ENCODE measurements at regions not wholly inside any gene's neighbourhood (a gene's known extent, or its start where the extent isn't known, plus 50 kb on each side); places are given as distances from the start of the nearest gene placed in this dataset.

DNA sequence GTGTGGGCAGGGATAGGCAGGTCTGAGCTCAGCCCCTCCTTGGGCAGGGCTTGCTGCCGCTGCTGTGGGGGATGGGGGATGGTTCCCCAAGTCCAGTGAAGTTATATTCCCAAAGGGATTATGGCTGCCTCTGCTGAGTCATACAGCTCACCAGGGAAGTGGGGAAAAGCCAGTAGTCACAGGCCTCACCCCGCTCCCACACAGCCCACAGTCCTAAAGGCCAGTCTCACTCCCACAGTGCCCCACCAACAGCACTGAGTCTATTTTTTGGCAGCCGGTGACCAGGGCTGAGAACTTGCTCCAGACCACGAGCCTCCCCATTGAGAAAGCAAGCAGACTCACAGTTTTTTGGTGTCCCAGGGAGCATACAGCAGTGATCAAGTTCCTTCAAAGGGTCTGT lies 173.3 kb downstream of the OSR1 start:
- H3K4me1 ChIP-seq (ENCODE audit: control insufficient read depth in 1 of 2, insufficient read depth in 2 of 2, low read length in 2 of 2), result no peaks in the 10 kb centered on the region
- no peaks in the 10 kb centered on the region for H3K4me1 Mint-ChIP-seq
- no peaks in the 10 kb centered on the region for H3K79me2 ChIP-seq (ENCODE audit: insufficient read depth, low read length)
- WGBS (ENCODE audit: insufficient coverage), result 98% methylated on average over 4 of the region's 4 CpGs
- no peaks in the 10 kb centered on the region for H3K27me3 ChIP-seq (ENCODE audit: control insufficient read depth in 2 of 2, insufficient read depth in 2 of 2, low read length in 2 of 2)
- H3K27me3 Mint-ChIP-seq (ENCODE audit: low read depth in 3 of 3), result no peaks in the 10 kb centered on the region
- no peak overlapping the region for H2AFZ ChIP-seq (ENCODE audit: insufficient read depth, low read depth, low read length, poor library complexity, severe bottlenecking)
- H3K36me3 ChIP-seq (replicated peaks in 1 of 2; ENCODE audit: control insufficient read depth in 1 of 2, insufficient read depth in 2 of 2, low read length in 2 of 2), result no peaks in the 10 kb centered on the region
- TF ChIP-seq, protein P1, sequence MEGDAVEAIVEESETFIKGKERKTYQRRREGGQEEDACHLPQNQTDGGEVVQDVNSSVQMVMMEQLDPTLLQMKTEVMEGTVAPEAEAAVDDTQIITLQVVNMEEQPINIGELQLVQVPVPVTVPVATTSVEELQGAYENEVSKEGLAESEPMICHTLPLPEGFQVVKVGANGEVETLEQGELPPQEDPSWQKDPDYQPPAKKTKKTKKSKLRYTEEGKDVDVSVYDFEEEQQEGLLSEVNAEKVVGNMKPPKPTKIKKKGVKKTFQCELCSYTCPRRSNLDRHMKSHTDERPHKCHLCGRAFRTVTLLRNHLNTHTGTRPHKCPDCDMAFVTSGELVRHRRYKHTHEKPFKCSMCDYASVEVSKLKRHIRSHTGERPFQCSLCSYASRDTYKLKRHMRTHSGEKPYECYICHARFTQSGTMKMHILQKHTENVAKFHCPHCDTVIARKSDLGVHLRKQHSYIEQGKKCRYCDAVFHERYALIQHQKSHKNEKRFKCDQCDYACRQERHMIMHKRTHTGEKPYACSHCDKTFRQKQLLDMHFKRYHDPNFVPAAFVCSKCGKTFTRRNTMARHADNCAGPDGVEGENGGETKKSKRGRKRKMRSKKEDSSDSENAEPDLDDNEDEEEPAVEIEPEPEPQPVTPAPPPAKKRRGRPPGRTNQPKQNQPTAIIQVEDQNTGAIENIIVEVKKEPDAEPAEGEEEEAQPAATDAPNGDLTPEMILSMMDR (IDR thresholded peaks at IDR 0.05), result no peak
- no peak overlapping the region for H3K4me2 ChIP-seq (replicated peaks; ENCODE audit: extremely low read depth, low read length, poor library complexity, severe bottlenecking)
- no peak overlapping the region for H3K27ac ChIP-seq (ENCODE audit: low read depth in 1 of 2, low read length in 2 of 2)
- H3K36me3 Mint-ChIP-seq, result no peaks in the 10 kb centered on the region
- no peak overlapping the region for H3K4me3 ChIP-seq (replicated peaks in 1 of 3; ENCODE audit: low read depth in 2 of 3, low read length in 3 of 3)
- no peaks in the 10 kb centered on the region for H4K20me1 ChIP-seq (ENCODE audit: insufficient read depth, low read length)
- no peak overlapping the region for H3K9ac ChIP-seq (ENCODE audit: insufficient read depth, low read length, poor library complexity, severe bottlenecking)
- H3K4me3 Mint-ChIP-seq, result no peak overlapping the region
- DNase-seq, result no peak
- intact Hi-C loops (cut with micrococcal nuclease), result no loop called here
- no peak overlapping the region for H3K27ac Mint-ChIP-seq
- peaks cover 8 to 14% of the 10 kb centered on the region in 2 donors for H3K9me3 ChIP-seq (replicated peaks in 1 of 2; ENCODE audit: control insufficient read depth in 1 of 2, insufficient read depth in 1 of 2, low read length in 2 of 2)
- peaks cover 7 to 13% (median 10%) of the 10 kb centered on the region in 7 donors for H3K9me3 Mint-ChIP-seq

DNA sequence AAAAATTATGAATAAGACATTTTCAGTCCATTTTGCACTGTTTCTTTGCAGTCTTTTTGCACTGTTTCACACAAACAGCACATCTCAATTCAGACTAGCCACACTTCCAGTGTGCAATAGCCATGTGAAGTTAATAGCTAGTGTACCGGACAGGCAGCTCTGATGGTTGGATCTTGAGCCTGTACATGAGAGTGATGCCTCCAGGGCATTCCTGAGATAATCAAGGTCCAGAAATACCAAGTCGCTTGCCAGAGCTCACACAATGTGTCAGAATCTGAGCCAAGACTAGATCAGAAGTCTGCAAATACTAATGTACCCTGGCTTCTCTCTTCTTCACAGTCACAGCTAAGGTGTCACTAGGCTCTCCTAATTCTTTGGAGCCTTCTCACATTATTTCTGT lies 180.2 kb downstream of the OSR1 start:
- intact Hi-C loops (cut with micrococcal nuclease), result no loop called here

More for the DNA sequence above, 180.2 kb downstream of the OSR1 start:
- Mint-ChIP-seq H3K9me3 (peaks cover 0 to 7% (median 4%) of the 10 kb centered on the region in 7 donors), H3K4me3 (no peak overlapping the region), H3K27me3 (ENCODE audit: low read depth in 3 of 3) (no peaks in the 10 kb centered on the region), H3K4me1 (no peaks in the 10 kb centered on the region), H3K27ac (no peak overlapping the region), H3K36me3 (no peaks in the 10 kb centered on the region)
- H3K9ac ChIP-seq (ENCODE audit: insufficient read depth, low read length, poor library complexity, severe bottlenecking), result no peak overlapping the region
- TF ChIP-seq, protein P1 (IDR thresholded peaks at IDR 0.05), result no peak
- no peaks in the 10 kb centered on the region for H3K79me2 ChIP-seq (ENCODE audit: insufficient read depth, low read length)
- no peak overlapping the region for H3K4me2 ChIP-seq (replicated peaks; ENCODE audit: extremely low read depth, low read length, poor library complexity, severe bottlenecking)
- no peaks in the 10 kb centered on the region for H3K36me3 ChIP-seq (replicated peaks in 1 of 2; ENCODE audit: control insufficient read depth in 1 of 2, insufficient read depth in 2 of 2, low read length in 2 of 2)
- no peak overlapping the region for H3K4me3 ChIP-seq (replicated peaks in 1 of 3; ENCODE audit: low read depth in 2 of 3, low read length in 3 of 3)
- WGBS (ENCODE audit: insufficient coverage), result 83% methylated on average over 2 of the region's 2 CpGs
- no peak overlapping the region for H3K27ac ChIP-seq (ENCODE audit: low read depth in 1 of 2, low read length in 2 of 2)
- H2AFZ ChIP-seq (ENCODE audit: insufficient read depth, low read depth, low read length, poor library complexity, severe bottlenecking), result no peak overlapping the region
- H4K20me1 ChIP-seq (ENCODE audit: insufficient read depth, low read length), result no peaks in the 10 kb centered on the region
- DNase-seq, result no peak
- no peaks in the 10 kb centered on the region for H3K27me3 ChIP-seq (ENCODE audit: control insufficient read depth in 2 of 2, insufficient read depth in 2 of 2, low read length in 2 of 2)
- H3K4me1 ChIP-seq (ENCODE audit: control insufficient read depth in 1 of 2, insufficient read depth in 2 of 2, low read length in 2 of 2), result no peaks in the 10 kb centered on the region
- H3K9me3 ChIP-seq (replicated peaks in 1 of 2; ENCODE audit: control insufficient read depth in 1 of 2, insufficient read depth in 1 of 2, low read length in 2 of 2), result no peaks in the 10 kb centered on the region

Data from CD14-positive monocyte (primary cell).